Neural progenitor cell (in vitro differentiated cells): ENCODE measurements at regions not wholly inside any gene's neighbourhood (a gene's known extent, or its start where the extent isn't known, plus 50 kb on each side); places are given as distances from the start of the nearest gene placed in this dataset.

Source experiments
- DNase-seq: peaks from one replicate; pipeline ENCODE4 v3.0.0-alpha.2; 2016; ENCODE audit warnings: low spot score
- H2AFZ ChIP-seq: fragments of 200-600 bp; sonication (generic); replicated peaks from 2 replicates; pipeline ENCODE4 v1.6.1; 2016; ENCODE audit warnings: antibody characterized with exemption
- H3F3A ChIP-seq: fragments of 200-600 bp; sonication (generic); 2 replicates; pipeline ENCODE4 v1.6.1; 2016; ENCODE audit warnings: antibody characterized with exemption, low read depth
- H3K27ac ChIP-seq: fragments of 200-600 bp; sonication (generic); 2 replicates; pipeline ENCODE4 v1.5.1; 2016; ENCODE audit warnings: mild to moderate bottlenecking
- H3K27me3 ChIP-seq: fragments of 200-600 bp; sonication (generic); 2 replicates; pipeline ENCODE4 v1.6.1; 2016; ENCODE audit warnings: mild to moderate bottlenecking, moderate library complexity
- H3K36me3 ChIP-seq: fragments of 200-600 bp; sonication (generic); 2 replicates; pipeline ENCODE4 v1.5.1; 2016
- H3K4me1 ChIP-seq: fragments of 200-600 bp; sonication (generic); 2 replicates; pipeline ENCODE4 v1.6.1; 2016; ENCODE audit warnings: mixed run types
- H3K4me2 ChIP-seq: fragments of 200-600 bp; sonication (generic); 2 replicates; pipeline ENCODE4 v1.6.1; 2016
- H3K4me3 ChIP-seq: fragments of 200-600 bp; sonication (generic); 2 replicates; pipeline ENCODE4 v1.5.1; 2016
- H3K79me2 ChIP-seq: fragments of 200-600 bp; sonication (generic); 2 replicates; pipeline ENCODE4 v1.6.1; 2016; ENCODE audit warnings: low read depth
- H3K9ac ChIP-seq: fragments of 200-600 bp; sonication (generic); 2 replicates; pipeline ENCODE4 v1.6.1; 2016
- H3K9me3 ChIP-seq: fragments of 200-600 bp; sonication (generic); 2 replicates; pipeline ENCODE4 v1.5.1; 2016; ENCODE audit warnings: low read depth
- H4K20me1 ChIP-seq: fragments of 200-600 bp; sonication (generic); 2 replicates; pipeline ENCODE4 v1.6.1; 2016; ENCODE audit warnings: low read depth
- H3K27ac Mint-ChIP-seq: 3 replicates; pipeline ENCODE4 v1.8.0; 2021; ENCODE audit warnings: mixed read lengths
- H3K27me3 Mint-ChIP-seq: 2 replicates; pipeline ENCODE4 v1.8.0; 2022; ENCODE audit warnings: low read depth, mild to moderate bottlenecking, inconsistent platforms, moderate library complexity, mixed read lengths; ENCODE audit not compliant: insufficient read depth
- H3K36me3 Mint-ChIP-seq: 3 replicates; pipeline ENCODE4 v1.8.0; 2021; ENCODE audit warnings: mixed read lengths
- H3K4me1 Mint-ChIP-seq: 3 replicates; pipeline ENCODE4 v1.8.0; 2021; ENCODE audit warnings: mixed read lengths
- H3K4me3 Mint-ChIP-seq: 3 replicates; pipeline ENCODE4 v1.8.0; 2021; ENCODE audit warnings: mild to moderate bottlenecking, moderate library complexity, mixed read lengths
- H3K9me3 Mint-ChIP-seq: 3 replicates; pipeline ENCODE4 v1.8.0; 2020; ENCODE audit warnings: mixed read lengths
- CTCF ChIP-seq: fragments of 200-600 bp; sonication (generic); IDR thresholded peaks from 2 replicates; pipeline ENCODE4 v1.5.1; 2017; ENCODE audit warnings: antibody characterized with exemption, mild to moderate bottlenecking
- EZH2 ChIP-seq: fragments of 200-600 bp; sonication (generic); IDR thresholded peaks from 2 replicates; pipeline ENCODE4 v1.6.1; 2017; ENCODE audit warnings: antibody characterized with exemption, mild to moderate bottlenecking, moderate library complexity
- EZH2phosphoT487 ChIP-seq: fragments of 200-600 bp; sonication (generic); IDR thresholded peaks from 2 replicates; pipeline ENCODE4 v1.6.1; 2017; ENCODE audit warnings: antibody characterized with exemption

GRCh38 chr2:107086497-107086896 lies 200.5 kb upstream of the ST6GAL2 start:
- no peaks in the 10 kb centered on the region for H3K4me1 ChIP-seq
- no peaks in the 10 kb centered on the region for H3K36me3 ChIP-seq
- H3K27ac ChIP-seq, result no peak overlapping the region
- DNase-seq, result no peak
- no peaks in the 10 kb centered on the region for H4K20me1 ChIP-seq
- H2AFZ ChIP-seq, result no peak overlapping the region
- H3F3A ChIP-seq, result no peaks in the 10 kb centered on the region
- no peaks in the 10 kb centered on the region for H3K27me3 ChIP-seq
- no peaks in the 10 kb centered on the region for H3K79me2 ChIP-seq
- Mint-ChIP-seq H3K27ac (no peak overlapping the region), H3K4me3 (no peak overlapping the region), H3K27me3 (no peaks in the 10 kb centered on the region), H3K9me3 (no peaks in the 10 kb centered on the region), H3K36me3 (no peaks in the 10 kb centered on the region), H3K4me1 (no peaks in the 10 kb centered on the region)
- no peak overlapping the region for H3K4me2 ChIP-seq
- H3K4me3 ChIP-seq, result no peak overlapping the region
- no peak overlapping the region for H3K9ac ChIP-seq
- TF ChIP-seq EZH2phosphoT487, result no peak
- no peak for TF ChIP-seq CTCF
- TF ChIP-seq EZH2, result no peak
- H3K9me3 ChIP-seq, result no peaks in the 10 kb centered on the region

GRCh38 chr2:107088156-107088555 lies 202.2 kb upstream of the ST6GAL2 start:
- no peaks in the 10 kb centered on the region for H3K4me1 ChIP-seq
- no peaks in the 10 kb centered on the region for H3K36me3 ChIP-seq
- TF ChIP-seq EZH2phosphoT487, result no peak
- no peak for TF ChIP-seq CTCF
- no peak for TF ChIP-seq EZH2
- no peak overlapping the region for H3K4me3 ChIP-seq
- H3K4me3 Mint-ChIP-seq, result no peak overlapping the region
- H3K27me3 Mint-ChIP-seq, result no peaks in the 10 kb centered on the region
- no peaks in the 10 kb centered on the region for H3K4me1 Mint-ChIP-seq
- H2AFZ ChIP-seq, result no peak overlapping the region
- H3K9ac ChIP-seq, result no peak overlapping the region
- no peaks in the 10 kb centered on the region for H3K27me3 ChIP-seq
- no peaks in the 10 kb centered on the region for H3K79me2 ChIP-seq
- no peak overlapping the region for H3K27ac ChIP-seq
- H3K36me3 Mint-ChIP-seq, result no peaks in the 10 kb centered on the region
- H3K4me2 ChIP-seq, result no peak overlapping the region
- H3K27ac Mint-ChIP-seq, result no peak overlapping the region
- no peak for DNase-seq
- H3K9me3 ChIP-seq, result no peaks in the 10 kb centered on the region
- H3F3A ChIP-seq, result no peaks in the 10 kb centered on the region
- no peaks in the 10 kb centered on the region for H3K9me3 Mint-ChIP-seq
- H4K20me1 ChIP-seq, result no peaks in the 10 kb centered on the region

GRCh38 chr2:107091163-107091864 lies 205.3 kb upstream of the ST6GAL2 start:
- no peak overlapping the region for H3K27ac ChIP-seq
- H3F3A ChIP-seq, result no peaks in the 10 kb centered on the region
- no peaks in the 10 kb centered on the region for H3K27me3 ChIP-seq
- H3K4me1 ChIP-seq, result no peaks in the 10 kb centered on the region
- H3K79me2 ChIP-seq, result no peaks in the 10 kb centered on the region
- no peaks in the 10 kb centered on the region for H4K20me1 ChIP-seq
- H3K4me2 ChIP-seq, result no peak overlapping the region
- H3K36me3 Mint-ChIP-seq, result no peaks in the 10 kb centered on the region
- H2AFZ ChIP-seq, result no peak overlapping the region
- no peaks in the 10 kb centered on the region for H3K9me3 ChIP-seq
- no peak overlapping the region for H3K9ac ChIP-seq
- H3K4me1 Mint-ChIP-seq, result peaks cover 2% of the 10 kb centered on the region
- TF ChIP-seq EZH2phosphoT487 (no peak), EZH2 (no peak), CTCF (no peak)
- H3K4me3 ChIP-seq, result no peak overlapping the region
- no peak overlapping the region for H3K27ac Mint-ChIP-seq
- H3K36me3 ChIP-seq, result no peaks in the 10 kb centered on the region
- no peaks in the 10 kb centered on the region for H3K27me3 Mint-ChIP-seq
- no peak for DNase-seq
- H3K4me3 Mint-ChIP-seq, result no peak overlapping the region
- no peaks in the 10 kb centered on the region for H3K9me3 Mint-ChIP-seq
